Suprapubic skin (tissue), 3 donors: ENCODE measurements at regions not wholly inside any gene's neighbourhood (a gene's known extent, or its start where the extent isn't known, plus 50 kb on each side); places are given as distances from the start of the nearest gene placed in this dataset.

Experiments
- CTCF ChIP-seq, 2 donors: fragments of 200-600 bp in 1 of 2; fragments of 450-650 bp in 1 of 2; sonication (generic) in 1 of 2; IDR thresholded peaks; one replicate each; pipeline ENCODE4 v1.5.1; 2016 to 2019; ENCODE audit warnings: antibody characterized with exemption in 2 of 2, mild to moderate bottlenecking in 1 of 2, moderate library complexity in 1 of 2
- EP300 ChIP-seq: sonication (generic); formaldehyde crosslinking; IDR thresholded peaks from one replicate; pipeline ENCODE4 v1.6.1; 2017; ENCODE audit warnings: antibody characterized with exemption
- POLR2A ChIP-seq, 2 donors: fragments of 450-650 bp; IDR thresholded peaks; one replicate each; pipeline ENCODE4 v1.6.1; 2017; ENCODE audit warnings: antibody characterized with exemption in 2 of 2, mild to moderate bottlenecking in 2 of 2, moderate library complexity in 2 of 2

GRCh38 chr12:125841332-125841731, 776.1 kb downstream of the AACS start:
- TF ChIP-seq CTCF (IDR thresholded peaks at IDR 0.05) (no peak), EP300 (no peak), POLR2A (IDR thresholded peaks at IDR 0.05) (no peak)
